Breast epithelium (tissue), 4 donors: ENCODE measurements at regions not wholly inside any gene's neighbourhood (a gene's known extent, or its start where the extent isn't known, plus 50 kb on each side); places are given as distances from the start of the nearest gene placed in this dataset.

Experiments used
- DNase-seq, 2 donors: peaks; one replicate each; pipeline ENCODE4 v3.0.0-alpha.2; 2019; ENCODE audit warnings: low spot score in 2 of 2
- H3K27ac ChIP-seq, 2 donors: fragments of 200-600 bp; sonication (generic) in 1 of 2; one replicate each; pipeline ENCODE4 v1.5.1; 2016 to 2019; ENCODE audit warnings: mild to moderate bottlenecking in 1 of 2
- H3K27me3 ChIP-seq, 2 donors: fragments of 200-600 bp; sonication (generic) in 1 of 2; one replicate each; pipeline versions ENCODE4 v1.5.1 to v1.6.0; 2017 to 2019; ENCODE audit warnings: control low read depth in 1 of 2, mild to moderate bottlenecking in 1 of 2
- H3K36me3 ChIP-seq: fragments of 200-600 bp; one replicate; pipeline ENCODE4 v1.5.1; 2019
- H3K4me1 ChIP-seq, 2 donors: fragments of 200-600 bp; sonication (generic); one replicate each; pipeline ENCODE4 v1.5.1; 2016 to 2019; ENCODE audit warnings: control low read depth in 1 of 2
- H3K4me3 ChIP-seq, 3 donors: fragments of 200-600 bp; sonication (generic); 1 replicate in 2 of 3; 2 replicates in 1 of 3; pipeline ENCODE4 v1.5.1; 2016 to 2019; ENCODE audit warnings: mild to moderate bottlenecking in 3 of 3, moderate library complexity in 2 of 3
- H3K9me3 ChIP-seq, 2 donors: fragments of 200-600 bp; sonication (generic) in 1 of 2; one replicate each; pipeline ENCODE4 v1.5.1; 2016 to 2019; ENCODE audit warnings: control low read depth in 1 of 2
- POLR2A ChIP-seq: fragments of 450-650 bp; IDR thresholded peaks from one replicate; pipeline ENCODE4 v1.6.1; 2016; ENCODE audit warnings: antibody characterized with exemption, mild to moderate bottlenecking, moderate library complexity
- POLR2AphosphoS5 ChIP-seq, 3 donors: sonication (generic); formaldehyde crosslinking; IDR thresholded peaks; one replicate each; pipeline ENCODE4 v1.6.1; 2017; ENCODE audit warnings: antibody characterized with exemption in 3 of 3
- intact Hi-C: fragments of 100-400 bp; cut with DNase I; formaldehyde crosslinking; loops from one replicate; pipeline ENCODE4 v1.15.1; 2023; ENCODE audit warnings: low total_unique reads
- TF ChIP-seq, protein P1 (sequence below), 3 donors: fragments of 450-650 bp; IDR thresholded peaks; one replicate each; pipeline ENCODE4 v1.5.1; 2016 to 2017; ENCODE audit warnings: antibody characterized with exemption in 3 of 3, mild to moderate bottlenecking in 3 of 3, moderate library complexity in 3 of 3

DNA sequence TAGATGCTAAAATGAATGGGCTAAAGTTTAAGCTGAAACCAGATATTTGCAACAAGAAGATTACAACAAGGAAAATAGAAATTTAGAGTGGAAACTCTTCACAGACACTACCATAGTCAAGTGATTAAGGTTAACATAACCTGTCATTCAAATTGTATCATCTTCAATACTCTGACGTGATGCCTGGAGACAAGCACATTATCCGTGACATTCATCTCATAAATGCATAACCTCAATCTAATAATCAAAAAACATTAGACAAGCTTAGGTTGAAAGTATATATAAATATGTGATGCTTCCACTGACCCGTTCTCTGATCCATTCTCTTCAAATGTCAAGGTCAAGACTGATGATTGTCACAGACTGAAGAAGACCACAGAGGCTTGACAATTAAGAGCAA, 263.8 kb upstream of the MEOX2 start:
- no peaks in the 10 kb centered on the region for H3K36me3 ChIP-seq
- H3K27ac ChIP-seq = no peak overlapping the region
- no peaks in the 10 kb centered on the region for H3K9me3 ChIP-seq
- no peak for DNase-seq
- H3K27me3 ChIP-seq = no peaks in the 10 kb centered on the region
- intact Hi-C loops = no loop called here
- H3K4me1 ChIP-seq = no peaks in the 10 kb centered on the region
- H3K4me3 ChIP-seq = no peak overlapping the region
- no peak for TF ChIP-seq POLR2A
- TF ChIP-seq POLR2AphosphoS5 (IDR thresholded peaks at IDR 0.05) = no peak
- TF ChIP-seq, protein P1, sequence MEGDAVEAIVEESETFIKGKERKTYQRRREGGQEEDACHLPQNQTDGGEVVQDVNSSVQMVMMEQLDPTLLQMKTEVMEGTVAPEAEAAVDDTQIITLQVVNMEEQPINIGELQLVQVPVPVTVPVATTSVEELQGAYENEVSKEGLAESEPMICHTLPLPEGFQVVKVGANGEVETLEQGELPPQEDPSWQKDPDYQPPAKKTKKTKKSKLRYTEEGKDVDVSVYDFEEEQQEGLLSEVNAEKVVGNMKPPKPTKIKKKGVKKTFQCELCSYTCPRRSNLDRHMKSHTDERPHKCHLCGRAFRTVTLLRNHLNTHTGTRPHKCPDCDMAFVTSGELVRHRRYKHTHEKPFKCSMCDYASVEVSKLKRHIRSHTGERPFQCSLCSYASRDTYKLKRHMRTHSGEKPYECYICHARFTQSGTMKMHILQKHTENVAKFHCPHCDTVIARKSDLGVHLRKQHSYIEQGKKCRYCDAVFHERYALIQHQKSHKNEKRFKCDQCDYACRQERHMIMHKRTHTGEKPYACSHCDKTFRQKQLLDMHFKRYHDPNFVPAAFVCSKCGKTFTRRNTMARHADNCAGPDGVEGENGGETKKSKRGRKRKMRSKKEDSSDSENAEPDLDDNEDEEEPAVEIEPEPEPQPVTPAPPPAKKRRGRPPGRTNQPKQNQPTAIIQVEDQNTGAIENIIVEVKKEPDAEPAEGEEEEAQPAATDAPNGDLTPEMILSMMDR (IDR thresholded peaks at IDR 0.05) = no peak

DNA sequence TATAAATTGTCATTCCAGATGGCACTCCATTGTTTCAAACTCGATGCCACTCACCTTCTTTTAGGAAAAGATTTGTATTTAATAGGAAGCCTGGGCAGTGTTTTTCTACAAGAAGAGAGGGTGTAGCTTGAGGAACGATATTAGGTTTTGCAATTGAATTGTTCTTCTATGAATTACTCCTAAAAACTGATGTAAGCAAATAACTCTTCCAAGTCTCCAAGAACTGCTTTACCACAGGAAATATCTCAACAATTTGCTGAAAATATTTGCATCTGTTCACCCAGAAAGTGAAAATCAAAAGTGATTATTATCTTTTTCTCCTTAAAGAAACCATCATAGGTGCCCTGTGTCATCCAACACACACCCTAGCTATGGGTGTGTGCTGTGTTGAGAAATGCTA, 261.3 kb upstream of the MEOX2 start:
- intact Hi-C loops = no loop called here
- TF ChIP-seq, protein P1 (IDR thresholded peaks at IDR 0.05) = no peak

GRCh38 chr7:15938115-15938514, 251.6 kb upstream of the MEOX2 start:
- no peak for DNase-seq
- Histone ChIP-seq H3K36me3 (no peaks in the 10 kb centered on the region), H3K4me3 (no peak overlapping the region), H3K27me3 (no peaks in the 10 kb centered on the region), H3K9me3 (no peaks in the 10 kb centered on the region), H3K4me1 (no peaks in the 10 kb centered on the region), H3K27ac (no peak overlapping the region)
- TF ChIP-seq, protein P1 (IDR thresholded peaks at IDR 0.05) = no peak
- no peak for TF ChIP-seq POLR2A
- TF ChIP-seq POLR2AphosphoS5 (IDR thresholded peaks at IDR 0.05) = no peak
- intact Hi-C loops = no loop called here

More for the DNA sequence above, 261.3 kb upstream of the MEOX2 start:
- Histone ChIP-seq H3K27me3 (no peaks in the 10 kb centered on the region), H3K9me3 (no peaks in the 10 kb centered on the region), H3K4me3 (no peak overlapping the region), H3K36me3 (no peaks in the 10 kb centered on the region), H3K27ac (no peak overlapping the region), H3K4me1 (no peaks in the 10 kb centered on the region)
- DNase-seq = no peak

GRCh38 chr7:15937571-15937970, 251.1 kb upstream of the MEOX2 start:
- H3K27ac ChIP-seq = no peak overlapping the region
- H3K36me3 ChIP-seq = no peaks in the 10 kb centered on the region

DNA sequence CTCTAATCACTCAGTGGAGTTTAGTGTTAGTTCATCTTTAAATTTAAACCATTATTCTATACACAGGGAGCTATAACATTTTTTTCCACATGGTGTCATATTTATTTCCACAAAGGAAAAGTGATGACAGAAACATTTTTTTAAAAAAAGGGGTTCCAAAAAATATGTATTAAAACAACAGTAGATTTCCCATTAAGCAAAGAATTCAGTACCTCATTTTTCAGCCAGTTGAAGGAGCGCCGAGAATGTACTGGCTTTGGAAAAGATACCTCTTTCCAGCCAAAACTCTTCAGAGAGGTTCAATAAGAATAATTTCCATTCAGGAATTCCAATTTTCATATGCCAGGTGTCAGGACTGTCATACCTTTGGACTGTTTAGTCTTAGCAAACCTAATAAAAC, 250.5 kb upstream of the MEOX2 start:
- no peak overlapping the region for H3K27ac ChIP-seq
- H3K36me3 ChIP-seq = no peaks in the 10 kb centered on the region
- no peaks in the 10 kb centered on the region for H3K9me3 ChIP-seq
- no peaks in the 10 kb centered on the region for H3K27me3 ChIP-seq
- H3K4me1 ChIP-seq = no peaks in the 10 kb centered on the region
- DNase-seq = no peak
- no peak for TF ChIP-seq POLR2A
- TF ChIP-seq, protein P1 (IDR thresholded peaks at IDR 0.05) = no peak
- TF ChIP-seq POLR2AphosphoS5 (IDR thresholded peaks at IDR 0.05) = no peak
- intact Hi-C loops = no loop called here
- H3K4me3 ChIP-seq = no peak overlapping the region

More at GRCh38 chr7:15937571-15937970, 251.1 kb upstream of the MEOX2 start:
- Histone ChIP-seq H3K9me3 (no peaks in the 10 kb centered on the region), H3K4me3 (no peak overlapping the region), H3K4me1 (no peaks in the 10 kb centered on the region), H3K27me3 (no peaks in the 10 kb centered on the region)
- intact Hi-C loops = no loop called here
- DNase-seq = no peak
- TF ChIP-seq, protein P1 (IDR thresholded peaks at IDR 0.05) = no peak
- TF ChIP-seq POLR2AphosphoS5 (IDR thresholded peaks at IDR 0.05) (no peak), POLR2A (no peak)
